ENCODE measurements at regions not wholly inside any gene's neighbourhood (a gene's known extent, or its start where the extent isn't known, plus 50 kb on each side); places are given as distances from the start of the nearest gene placed in this dataset.

GRCh38 chr2:56127463-56128152 lies 56.2 kb upstream of the CCDC85A start:
- no peak for DNase-seq (ENCODE audit: low read depth)
- TF ChIP-seq CTCF (conservative IDR thresholded peaks at IDR 0.05; ENCODE audit: low read length) = no peak
- no peak overlapping the region for H3K4me3 ChIP-seq (ENCODE audit: low read length)

GRCh38 chr2:56128235-56128634 lies 55.6 kb upstream of the CCDC85A start:
- H3K4me3 ChIP-seq (ENCODE audit: low read length) = no peak overlapping the region
- TF ChIP-seq CTCF (conservative IDR thresholded peaks at IDR 0.05; ENCODE audit: low read length) = no peak
- no peak for DNase-seq (ENCODE audit: low read depth)

- H3K4me3 ChIP-seq (ENCODE audit: low read length) = no peak overlapping the region
- peak; percentile 87 for TF ChIP-seq CTCF (conservative IDR thresholded peaks at IDR 0.05; ENCODE audit: low read length)
- peak; percentile 60 for DNase-seq (ENCODE audit: low read depth)
These were observed 53.2 kb upstream of the CCDC85A start for GRCh38 chr2:56130463-56131070.

GRCh38 chr2:56132138-56132537 lies 51.7 kb upstream of the CCDC85A start:
- H3K4me3 ChIP-seq (ENCODE audit: low read length) = no peak overlapping the region
- peak; percentile 68 for TF ChIP-seq CTCF (conservative IDR thresholded peaks at IDR 0.05; ENCODE audit: low read length)
- DNase-seq (ENCODE audit: low read depth) = peak; percentile 53

- DNase-seq (ENCODE audit: low read depth) = no peak
- no peak for TF ChIP-seq CTCF (conservative IDR thresholded peaks at IDR 0.05; ENCODE audit: low read length)
- H3K4me3 ChIP-seq (ENCODE audit: low read length) = no peak overlapping the region
These were observed 50.3 kb upstream of the CCDC85A start for GRCh38 chr2:56133441-56133840.

GRCh38 chr2:56133931-56134629 lies 49.7 kb upstream of the CCDC85A start:
- no peak overlapping the region for H3K4me3 ChIP-seq (ENCODE audit: low read length)
- DNase-seq (ENCODE audit: low read depth) = no peak
- TF ChIP-seq CTCF (conservative IDR thresholded peaks at IDR 0.05; ENCODE audit: low read length) = no peak
